IMR-90 (cell line): ENCODE measurements at regions not wholly inside any gene's neighbourhood (a gene's known extent, or its start where the extent isn't known, plus 50 kb on each side); places are given as distances from the start of the nearest gene placed in this dataset.

ENCODE experiments used
- ATAC-seq: fragments of 200-7000 bp; cut with Tn5 transposase; 2 replicates; pipeline ENCODE4 v1.9.1; 2020; ENCODE audit warnings: low read depth, mild to moderate bottlenecking, moderate library complexity
- BruUV-seq: library from RNA; stranded (reverse); fragments of 400-500 nt; replicated peaks from 2 replicates; lab custom pipeline; 2021; lab: Mats Ljungman, UMichigan
- CTCF ChIA-PET: fragments of 300-600 bp; formaldehyde crosslinking; extraction: SDS; loops from one replicate; lab custom pipeline; 2021; ENCODE audit warnings: antibody characterized with exemption; lab: Yijun Ruan, JAX
- POLR2A ChIA-PET: fragments of 300-600 bp; sonication (Branson Sonifier 250); formaldehyde crosslinking; loops from one replicate; lab custom pipeline; 2022; ENCODE audit warnings: antibody characterized with exemption; ENCODE audit not compliant: unreplicated experiment; lab: Charles Lee
- DNase-seq: peaks from one replicate; pipeline ENCODE4 v3.0.0; 2013
- H2AFZ ChIP-seq: replicated peaks from 2 replicates; pipeline ENCODE3; 2013; ENCODE audit warnings: low read length, mild to moderate bottlenecking; ENCODE audit not compliant: poor library complexity
- H2AK5ac ChIP-seq: 2 replicates; pipeline ENCODE4 v1.6.1; 2013; ENCODE audit warnings: low read depth, low read length, inconsistent platforms
- H2AK9ac ChIP-seq: replicated peaks from 2 replicates; pipeline ENCODE3; 2013; ENCODE audit warnings: mild to moderate bottlenecking, low read depth, low read length, moderate library complexity; ENCODE audit not compliant: poor library complexity
- H2BK120ac ChIP-seq: 2 replicates; pipeline ENCODE4 v1.6.1; 2013; ENCODE audit warnings: low read depth, low read length, inconsistent platforms
- H2BK15ac ChIP-seq: 3 replicates; pipeline ENCODE4 v1.6.1; 2013; ENCODE audit warnings: low read depth, low read length, inconsistent platforms
- H2BK20ac ChIP-seq: 2 replicates; pipeline ENCODE4 v1.6.1; 2013; ENCODE audit warnings: low read depth, mild to moderate bottlenecking, inconsistent platforms, low read length, moderate library complexity
- H2BK5ac ChIP-seq: 2 replicates; pipeline ENCODE4 v1.6.1; 2013; ENCODE audit warnings: mild to moderate bottlenecking, low read depth, low read length, inconsistent platforms; ENCODE audit not compliant: poor library complexity, severe bottlenecking
- H3K14ac ChIP-seq: replicated peaks from 2 replicates; pipeline ENCODE4 v1.6.1; 2013; ENCODE audit warnings: low read depth, low read length, inconsistent platforms
- H3K18ac ChIP-seq: 2 replicates; pipeline ENCODE4 v1.6.1; 2013; ENCODE audit warnings: low read depth, low read length, control low read depth
- H3K23ac ChIP-seq: 2 replicates; pipeline ENCODE4 v1.6.1; 2013; ENCODE audit warnings: low read depth, low read length, inconsistent platforms
- H3K27ac ChIP-seq: 2 replicates; pipeline ENCODE4 v1.5.1; 2013; ENCODE audit warnings: mild to moderate bottlenecking, control low read depth, low read length; ENCODE audit not compliant: insufficient read depth
- H3K27me3 ChIP-seq: 2 replicates; pipeline ENCODE4 v1.6.1; 2013; ENCODE audit warnings: low read length; ENCODE audit not compliant: control insufficient read depth, insufficient read depth
- H3K36me3 ChIP-seq: 2 replicates; pipeline ENCODE4 v1.6.1; 2013; ENCODE audit warnings: low read length, mixed read lengths; ENCODE audit not compliant: control insufficient read depth, insufficient read depth
- H3K4ac ChIP-seq: 2 replicates; pipeline ENCODE4 v1.6.1; 2013; ENCODE audit warnings: low read depth, low read length, inconsistent platforms
- H3K4me1 ChIP-seq: 2 replicates; pipeline ENCODE4 v1.6.1; 2013; ENCODE audit warnings: low read length, mixed read lengths; ENCODE audit not compliant: control insufficient read depth, insufficient read depth
- H3K4me2 ChIP-seq: 2 replicates; pipeline ENCODE4 v1.6.1; 2013; ENCODE audit warnings: low read depth, mild to moderate bottlenecking, control low read depth, low read length, moderate library complexity
- H3K4me3 ChIP-seq: 2 replicates; pipeline ENCODE4 v1.5.1; 2013; ENCODE audit warnings: low read depth, mild to moderate bottlenecking, control low read depth, low read length, moderate library complexity; ENCODE audit not compliant: insufficient read depth
- H3K56ac ChIP-seq: 2 replicates; pipeline ENCODE4 v1.6.1; 2013; ENCODE audit warnings: low read length, inconsistent platforms; ENCODE audit not compliant: insufficient read depth; ENCODE audit errors: extremely low read depth
- H3K79me1 ChIP-seq, 2 experiments: 2 replicates each; pipeline ENCODE4 v1.6.1; 2013; ENCODE audit warnings: low read length in 2 of 2, inconsistent platforms in 1 of 2, low read depth in 1 of 2
- H3K9ac ChIP-seq: 2 replicates; pipeline ENCODE4 v1.6.1; 2013; ENCODE audit warnings: low read depth, low read length, control low read depth
- H3K9me1 ChIP-seq: 2 replicates; pipeline ENCODE4 v1.6.1; 2013; ENCODE audit warnings: low read length, inconsistent platforms; ENCODE audit not compliant: insufficient read depth
- H3K9me3 ChIP-seq: 2 replicates; pipeline ENCODE4 v1.6.1; 2013; ENCODE audit warnings: low read length; ENCODE audit not compliant: control insufficient read depth, insufficient read depth
- H4K20me1 ChIP-seq: 2 replicates; pipeline ENCODE4 v1.6.1; 2013; ENCODE audit warnings: low read length, inconsistent platforms; ENCODE audit not compliant: insufficient read depth
- H4K5ac ChIP-seq: 2 replicates; pipeline ENCODE4 v1.6.1; 2013; ENCODE audit warnings: mild to moderate bottlenecking, low read depth, low read length, control low read depth
- H4K8ac ChIP-seq, 2 experiments: 2 replicates each; pipeline ENCODE4 v1.6.1; 2013; ENCODE audit warnings: low read depth in 2 of 2, low read length in 2 of 2, control low read depth in 1 of 2, inconsistent platforms in 1 of 2
- H4K91ac ChIP-seq: 2 replicates; pipeline ENCODE4 v1.6.1; 2013; ENCODE audit warnings: low read depth, low read length, inconsistent platforms; ENCODE audit not compliant: insufficient read depth
- BHLHE40 ChIP-seq: fragments of 150-350 bp; IDR thresholded peaks from 2 replicates; pipeline ENCODE4 v1.6.1; 2016; ENCODE audit warnings: mild to moderate bottlenecking, low read depth, low read length
- CEBPB ChIP-seq: IDR thresholded peaks from 2 replicates; pipeline ENCODE4 v1.6.1; 2012; ENCODE audit warnings: low read depth, low read length, improper control_type of control experiment
- CHD1 ChIP-seq: IDR thresholded peaks from 2 replicates; pipeline ENCODE4 v1.6.1; 2012; ENCODE audit warnings: low read depth, low read length, improper control_type of control experiment
- FOS ChIP-seq: fragments of 150-350 bp; IDR thresholded peaks from 2 replicates; pipeline ENCODE4 v1.6.1; 2016; ENCODE audit warnings: low read depth, low read length
- MAFK ChIP-seq: IDR thresholded peaks from 2 replicates; pipeline ENCODE4 v1.6.1; 2012; ENCODE audit warnings: low read depth, low read length, improper control_type of control experiment
- MAZ ChIP-seq: IDR thresholded peaks from 2 replicates; pipeline ENCODE4 v1.6.1; 2012; ENCODE audit warnings: low read depth, mild to moderate bottlenecking, low read length, improper control_type of control experiment, moderate library complexity, borderline replicate concordance
- MXI1 ChIP-seq: IDR thresholded peaks from 2 replicates; pipeline ENCODE4 v1.6.1; 2012; ENCODE audit warnings: low read depth, mild to moderate bottlenecking, low read length, moderate library complexity, borderline replicate concordance
- NFE2L2 ChIP-seq: fragments of 150-350 bp; IDR thresholded peaks from 2 replicates; pipeline ENCODE4 v1.6.1; 2016; ENCODE audit warnings: low read depth, mild to moderate bottlenecking, low read length
- POLR2A ChIP-seq: IDR thresholded peaks from 2 replicates; pipeline ENCODE4 v1.6.1; 2012; ENCODE audit warnings: mild to moderate bottlenecking, low read depth, low read length
- RAD21 ChIP-seq: IDR thresholded peaks from 2 replicates; pipeline ENCODE4 v1.6.1; 2012; ENCODE audit warnings: low read length, improper control_type of control experiment
- RCOR1 ChIP-seq: IDR thresholded peaks from 2 replicates; pipeline ENCODE4 v1.6.1; 2012; ENCODE audit warnings: mild to moderate bottlenecking, low read length, improper control_type of control experiment; ENCODE audit not compliant: insufficient replicate concordance
- SMC3 ChIP-seq: fragments of 150-350 bp; IDR thresholded peaks from 2 replicates; pipeline ENCODE4 v1.6.1; 2016; ENCODE audit warnings: low read depth, mild to moderate bottlenecking, antibody characterized with exemption, low read length, moderate library complexity
- WGBS, 2 experiments: methylation state at CpG; one replicate each; pipeline versions ENCODE4 v1.1.5 to v1.1.7; 2013; ENCODE audit warnings: missing lambda C conversion rate in 2 of 2; ENCODE audit not compliant: insufficient read length in 1 of 2; ENCODE audit errors: extremely low coverage in 2 of 2; 5-methylcytosine and 5-hydroxymethylcytosine counted together
- dilution Hi-C: fragments of 300-500 bp; cut with HindIII; formaldehyde crosslinking; loops from one replicate; pipeline ENCODE4 v1.14.3; 2018; ENCODE audit warnings: low sequenced_read_pairs; ENCODE audit not compliant: unreplicated experiment
- in situ Hi-C: fragments of 300-500 bp; cut with MboI; formaldehyde crosslinking; loops from 3 replicates; pipeline ENCODE4 v1.14.3; 2019; ENCODE audit warnings: low sequenced_read_pairs, inconsistent platforms, mixed read lengths
- intact Hi-C: fragments of 100-400 bp; cut with micrococcal nuclease; formaldehyde crosslinking; loops from 2 replicates; pipeline ENCODE4 v1.10.0; 2022
- TF ChIP-seq, protein P1 (sequence below): conservative IDR thresholded peaks from 2 replicates; pipeline ENCODE4 v1.5.1; 2012; ENCODE audit warnings: mild to moderate bottlenecking, low read depth, low read length, improper control_type of control experiment
- TF ChIP-seq, protein P2 (sequence below): fragments of 150-350 bp; IDR thresholded peaks from 2 replicates; pipeline ENCODE4 v1.6.1; 2017; ENCODE audit warnings: mild to moderate bottlenecking, antibody characterized with exemption, low read length, low read depth
- TF ChIP-seq, protein P3 (sequence below): fragments of 150-350 bp; IDR thresholded peaks from 2 replicates; pipeline ENCODE4 v1.6.1; 2016; ENCODE audit warnings: low read depth, mild to moderate bottlenecking, low read length, moderate library complexity, borderline replicate concordance

DNA sequence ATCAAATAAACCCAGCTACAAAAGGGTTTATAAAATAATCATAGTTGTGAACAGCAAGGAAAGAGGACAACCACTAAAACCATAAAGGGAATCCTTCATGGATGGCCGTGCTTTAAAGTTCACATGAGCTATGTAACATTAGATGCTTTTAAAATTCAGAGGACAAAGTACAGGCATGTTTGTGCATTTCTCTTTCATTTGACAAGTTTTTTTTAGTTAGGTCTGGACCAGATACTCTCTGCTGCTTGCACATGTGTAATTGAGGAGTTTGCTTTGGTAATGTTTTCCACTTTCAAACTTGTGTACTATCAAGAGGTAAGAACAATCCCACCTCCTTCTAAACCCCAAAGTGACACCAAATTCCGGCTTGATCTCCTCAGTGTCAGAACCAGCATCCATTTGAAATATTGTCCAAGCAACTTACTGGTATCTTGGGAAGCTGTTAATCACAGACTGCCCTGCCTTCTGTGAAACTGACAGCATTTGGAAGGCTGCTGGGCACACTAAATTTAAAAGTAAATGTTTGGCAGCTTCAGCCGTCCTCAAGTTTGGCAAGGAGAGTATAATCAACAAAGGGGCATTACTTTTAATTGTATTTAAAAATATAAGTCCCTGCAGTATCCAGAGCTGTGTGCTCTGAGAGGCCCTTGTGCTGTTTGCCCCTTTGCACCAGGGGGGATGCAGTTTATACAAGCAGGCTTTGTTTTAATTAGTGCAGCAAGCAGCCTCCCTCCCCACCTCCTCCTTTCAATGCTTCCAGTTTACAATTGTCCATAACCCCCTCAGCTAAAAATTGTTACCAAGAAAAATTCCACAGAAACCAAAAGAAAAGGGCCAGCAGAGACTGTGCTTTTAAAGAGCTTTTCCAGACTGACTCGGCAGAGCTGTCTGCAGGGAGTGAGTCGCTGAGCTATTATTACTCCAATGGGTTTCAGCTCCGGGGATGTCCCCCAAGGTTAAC, 328.3 kb upstream of the MPDZ start:
- Histone ChIP-seq H2BK15ac (no peak overlapping the region), H3K27ac (no peak overlapping the region), H3K36me3 (no peaks in the 10 kb centered on the region), H3K27me3 (no peaks in the 10 kb centered on the region), H3K4me1 (no peaks in the 10 kb centered on the region), H4K8ac (no peak overlapping the region), H3K79me1 (no peaks in the 10 kb centered on the region), H3K9ac (no peak overlapping the region), H3K4ac (no peak overlapping the region), H3K9me1 (no peaks in the 10 kb centered on the region), H3K23ac (no peak overlapping the region), H2BK5ac (no peak overlapping the region), H4K5ac (no peak overlapping the region), H2AFZ (no peak overlapping the region), H2AK5ac (no peak overlapping the region), H4K91ac (no peak overlapping the region), H2BK120ac (no peak overlapping the region), H3K18ac (no peak overlapping the region), H3K4me3 (no peak overlapping the region), H3K14ac (no peak overlapping the region), H3K4me2 (no peak overlapping the region), H3K56ac (no peak overlapping the region), H3K9me3 (no peaks in the 10 kb centered on the region), H2AK9ac (no peak overlapping the region), H2BK20ac (no peak overlapping the region), H4K20me1 (no peaks in the 10 kb centered on the region)
- in situ Hi-C loops: no loop called here
- dilution Hi-C loops: no loop called here
- POLR2A ChIA-PET: no interaction called here
- ATAC-seq: no peak
- no CpG with 5 or more reads among the region's 6 CpGs for WGBS, 2 experiments
- intact Hi-C loops: no loop called here
- no TSS peak for BruUV-seq
- no peak for DNase-seq
- CTCF ChIA-PET: no interaction called here
- TF ChIP-seq RCOR1 (no peak), POLR2A (no peak), FOS (no peak), RAD21 (no peak), CHD1 (no peak), MAFK (no peak), CEBPB (no peak), MXI1 (no peak), MAZ (no peak), BHLHE40 (no peak), NFE2L2 (no peak), SMC3 (no peak)
- TF ChIP-seq, protein P1, sequence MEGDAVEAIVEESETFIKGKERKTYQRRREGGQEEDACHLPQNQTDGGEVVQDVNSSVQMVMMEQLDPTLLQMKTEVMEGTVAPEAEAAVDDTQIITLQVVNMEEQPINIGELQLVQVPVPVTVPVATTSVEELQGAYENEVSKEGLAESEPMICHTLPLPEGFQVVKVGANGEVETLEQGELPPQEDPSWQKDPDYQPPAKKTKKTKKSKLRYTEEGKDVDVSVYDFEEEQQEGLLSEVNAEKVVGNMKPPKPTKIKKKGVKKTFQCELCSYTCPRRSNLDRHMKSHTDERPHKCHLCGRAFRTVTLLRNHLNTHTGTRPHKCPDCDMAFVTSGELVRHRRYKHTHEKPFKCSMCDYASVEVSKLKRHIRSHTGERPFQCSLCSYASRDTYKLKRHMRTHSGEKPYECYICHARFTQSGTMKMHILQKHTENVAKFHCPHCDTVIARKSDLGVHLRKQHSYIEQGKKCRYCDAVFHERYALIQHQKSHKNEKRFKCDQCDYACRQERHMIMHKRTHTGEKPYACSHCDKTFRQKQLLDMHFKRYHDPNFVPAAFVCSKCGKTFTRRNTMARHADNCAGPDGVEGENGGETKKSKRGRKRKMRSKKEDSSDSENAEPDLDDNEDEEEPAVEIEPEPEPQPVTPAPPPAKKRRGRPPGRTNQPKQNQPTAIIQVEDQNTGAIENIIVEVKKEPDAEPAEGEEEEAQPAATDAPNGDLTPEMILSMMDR: no peak
- TF ChIP-seq, protein P2, sequence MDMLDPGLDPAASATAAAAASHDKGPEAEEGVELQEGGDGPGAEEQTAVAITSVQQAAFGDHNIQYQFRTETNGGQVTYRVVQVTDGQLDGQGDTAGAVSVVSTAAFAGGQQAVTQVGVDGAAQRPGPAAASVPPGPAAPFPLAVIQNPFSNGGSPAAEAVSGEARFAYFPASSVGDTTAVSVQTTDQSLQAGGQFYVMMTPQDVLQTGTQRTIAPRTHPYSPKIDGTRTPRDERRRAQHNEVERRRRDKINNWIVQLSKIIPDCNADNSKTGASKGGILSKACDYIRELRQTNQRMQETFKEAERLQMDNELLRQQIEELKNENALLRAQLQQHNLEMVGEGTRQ: no peak
- TF ChIP-seq, protein P3, sequence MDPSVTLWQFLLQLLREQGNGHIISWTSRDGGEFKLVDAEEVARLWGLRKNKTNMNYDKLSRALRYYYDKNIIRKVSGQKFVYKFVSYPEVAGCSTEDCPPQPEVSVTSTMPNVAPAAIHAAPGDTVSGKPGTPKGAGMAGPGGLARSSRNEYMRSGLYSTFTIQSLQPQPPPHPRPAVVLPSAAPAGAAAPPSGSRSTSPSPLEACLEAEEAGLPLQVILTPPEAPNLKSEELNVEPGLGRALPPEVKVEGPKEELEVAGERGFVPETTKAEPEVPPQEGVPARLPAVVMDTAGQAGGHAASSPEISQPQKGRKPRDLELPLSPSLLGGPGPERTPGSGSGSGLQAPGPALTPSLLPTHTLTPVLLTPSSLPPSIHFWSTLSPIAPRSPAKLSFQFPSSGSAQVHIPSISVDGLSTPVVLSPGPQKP: no peak
